ENCODE measurements at regions not wholly inside any gene's neighbourhood (a gene's known extent, or its start where the extent isn't known, plus 50 kb on each side); places are given as distances from the start of the nearest gene placed in this dataset.

DNA sequence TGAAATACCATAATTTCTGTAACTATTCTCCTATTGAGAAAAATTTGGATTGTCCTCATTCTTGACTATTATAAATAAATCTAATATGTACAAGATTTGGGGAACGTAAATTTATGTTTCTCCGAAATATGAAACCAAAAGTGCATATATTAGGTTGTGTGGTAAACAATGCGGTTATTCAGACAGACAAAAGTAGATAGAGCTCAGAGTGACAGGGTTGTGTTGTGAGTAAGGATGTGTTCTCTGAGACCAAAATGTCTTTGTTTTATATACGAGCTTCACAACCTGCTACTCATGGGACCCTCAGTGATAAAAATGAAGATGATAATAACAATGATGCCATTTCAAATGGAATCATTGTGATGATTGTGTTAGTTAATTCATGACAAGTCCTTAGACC, 796.3 kb upstream of the SLC10A2 start:
- TF ChIP-seq EP300 (IDR thresholded peaks at IDR 0.05; ENCODE audit: borderline replicate concordance) (no peak), EGR1 (IDR thresholded peaks at IDR 0.05) (no peak), ZBTB7A (IDR thresholded peaks at IDR 0.05; ENCODE audit: low read depth) (no peak), REST (IDR thresholded peaks at IDR 0.05; ENCODE audit: low read depth) (no peak), CREB1 (IDR thresholded peaks at IDR 0.05; ENCODE audit: low read depth) (no peak)

GRCh38 chr13:103859952-103860351, 793.7 kb upstream of the SLC10A2 start:
- TF ChIP-seq NFIC (IDR thresholded peaks at IDR 0.05): no peak
- TF ChIP-seq TEAD4 (IDR thresholded peaks at IDR 0.05): no peak

DNA sequence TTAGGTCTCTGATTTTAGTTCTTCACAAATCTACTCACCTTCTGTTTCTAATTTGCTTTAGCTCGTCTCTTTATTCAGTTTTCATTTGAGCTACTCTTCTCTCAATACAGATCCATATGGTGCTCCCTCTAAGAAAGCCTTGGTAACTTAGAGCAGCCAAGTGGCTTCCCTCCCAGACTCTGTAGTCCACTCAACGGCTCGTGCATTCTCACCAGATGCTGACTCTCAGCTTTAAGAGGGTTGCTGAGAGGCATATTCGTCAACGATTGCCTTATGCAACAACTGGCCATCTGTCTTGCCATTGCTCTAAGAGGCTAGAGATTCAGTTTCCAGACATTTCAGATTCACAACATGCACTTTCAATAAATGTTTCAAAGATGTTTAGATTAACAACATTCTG, 785.8 kb upstream of the SLC10A2 start:
- TF ChIP-seq FOXM1 (IDR thresholded peaks at IDR 0.05; ENCODE audit: borderline replicate concordance, low read depth): no peak
- TF ChIP-seq EGR1 (IDR thresholded peaks at IDR 0.05): no peak
- TF ChIP-seq NFIC (IDR thresholded peaks at IDR 0.05): no peak
- TF ChIP-seq REST (IDR thresholded peaks at IDR 0.05; ENCODE audit: low read depth): no peak
- TF ChIP-seq TCF12 (IDR thresholded peaks at IDR 0.05; ENCODE audit: low read depth): no peak

DNA sequence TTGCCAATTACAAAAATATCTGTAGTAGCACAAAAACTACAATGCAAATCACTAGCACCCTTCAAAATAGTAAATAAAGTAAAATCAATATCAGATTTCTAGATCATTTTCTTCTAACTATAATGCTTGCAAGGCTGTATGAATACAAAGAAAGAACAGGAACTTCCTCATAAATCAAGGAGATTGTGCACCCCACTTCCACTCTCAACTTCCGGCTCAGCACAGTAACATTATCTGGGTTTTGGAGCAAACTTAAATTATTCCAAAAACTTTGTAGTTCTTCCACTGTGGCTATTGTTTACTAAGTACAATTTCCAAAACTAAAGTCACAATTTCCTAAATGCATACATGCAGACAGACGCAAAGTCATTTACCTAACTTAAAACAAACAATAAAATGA, 778.3 kb upstream of the SLC10A2 start:
- TF ChIP-seq ZBTB7A (IDR thresholded peaks at IDR 0.05; ENCODE audit: low read depth) (no peak), TAF1 (IDR thresholded peaks at IDR 0.05; ENCODE audit: low read depth) (no peak), TEAD4 (IDR thresholded peaks at IDR 0.05) (no peak), CREB1 (IDR thresholded peaks at IDR 0.05; ENCODE audit: low read depth) (no peak), RAD21 (IDR thresholded peaks at IDR 0.05; ENCODE audit: low read depth) (no peak), USF1 (IDR thresholded peaks at IDR 0.05) (no peak), REST (IDR thresholded peaks at IDR 0.05; ENCODE audit: low read depth) (no peak), CEBPB (IDR thresholded peaks at IDR 0.05) (no peak), NFIC (IDR thresholded peaks at IDR 0.05) (no peak)
- TF ChIP-seq, protein P1, sequence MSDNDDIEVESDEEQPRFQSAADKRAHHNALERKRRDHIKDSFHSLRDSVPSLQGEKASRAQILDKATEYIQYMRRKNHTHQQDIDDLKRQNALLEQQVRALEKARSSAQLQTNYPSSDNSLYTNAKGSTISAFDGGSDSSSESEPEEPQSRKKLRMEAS (IDR thresholded peaks at IDR 0.05): no peak

DNA sequence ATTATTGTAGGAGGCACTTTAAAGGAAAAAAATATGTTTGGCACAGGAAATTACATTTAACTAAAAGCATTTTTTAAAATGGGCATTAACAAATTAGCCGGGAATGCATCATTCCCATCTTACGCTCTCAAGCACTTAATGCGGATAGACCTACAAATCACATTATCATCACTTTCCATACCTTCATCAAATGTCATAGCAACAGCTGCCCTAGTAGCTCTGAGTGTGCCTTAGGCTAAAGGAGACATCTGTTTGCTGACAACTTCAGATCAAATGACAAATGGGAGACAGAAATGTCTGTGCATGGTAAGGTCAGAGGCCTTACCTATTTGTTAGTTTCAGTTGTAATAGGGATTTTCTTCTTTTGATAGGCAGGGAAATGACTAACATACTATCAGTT, 773.2 kb upstream of the SLC10A2 start:
- TF ChIP-seq NFIC (IDR thresholded peaks at IDR 0.05): no peak
- no peak for TF ChIP-seq ZBTB7A (IDR thresholded peaks at IDR 0.05; ENCODE audit: low read depth)
- TF ChIP-seq TEAD4 (IDR thresholded peaks at IDR 0.05): no peak
- no peak for TF ChIP-seq YY1 (IDR thresholded peaks at IDR 0.05; ENCODE audit: low read depth)
- no peak for TF ChIP-seq TCF12 (IDR thresholded peaks at IDR 0.05; ENCODE audit: low read depth)
- no peak for TF ChIP-seq EGR1 (IDR thresholded peaks at IDR 0.05)
- TF ChIP-seq, protein P1 (IDR thresholded peaks at IDR 0.05): no peak
- TF ChIP-seq CREB1 (IDR thresholded peaks at IDR 0.05; ENCODE audit: low read depth): no peak
- TF ChIP-seq EP300 (IDR thresholded peaks at IDR 0.05; ENCODE audit: borderline replicate concordance): no peak

DNA sequence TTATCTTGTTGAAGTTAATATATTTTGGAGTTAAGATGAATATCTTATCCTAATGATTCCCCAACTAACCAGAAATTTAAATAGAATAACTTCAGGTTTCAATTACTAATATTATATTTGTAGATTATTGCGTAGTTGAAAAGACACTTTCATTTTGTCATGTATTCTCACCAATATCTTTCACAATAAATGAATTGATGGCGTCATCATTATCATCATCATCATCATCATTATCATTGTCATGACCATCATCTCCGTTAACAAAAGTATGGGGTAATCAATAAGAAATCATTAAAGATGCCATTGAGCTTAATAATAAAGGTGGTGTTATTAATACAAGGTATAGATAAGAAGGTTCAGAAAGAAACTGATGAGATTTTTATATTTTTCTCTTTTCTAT, 768.8 kb upstream of the SLC10A2 start:
- TF ChIP-seq, protein P1 (IDR thresholded peaks at IDR 0.05): no peak
- no peak for TF ChIP-seq FOXM1 (IDR thresholded peaks at IDR 0.05; ENCODE audit: borderline replicate concordance, low read depth)
- no peak for TF ChIP-seq NFIC (IDR thresholded peaks at IDR 0.05)
- no peak for TF ChIP-seq TCF12 (IDR thresholded peaks at IDR 0.05; ENCODE audit: low read depth)
- TF ChIP-seq ZBTB7A (IDR thresholded peaks at IDR 0.05; ENCODE audit: low read depth): no peak
- TF ChIP-seq EP300 (IDR thresholded peaks at IDR 0.05; ENCODE audit: borderline replicate concordance): no peak
- TF ChIP-seq CREB1 (IDR thresholded peaks at IDR 0.05; ENCODE audit: low read depth): no peak
- no peak for TF ChIP-seq USF1 (IDR thresholded peaks at IDR 0.05)
- TF ChIP-seq CEBPB (IDR thresholded peaks at IDR 0.05): no peak
- TF ChIP-seq RAD21 (IDR thresholded peaks at IDR 0.05; ENCODE audit: low read depth): no peak
- TF ChIP-seq EGR1 (IDR thresholded peaks at IDR 0.05): no peak
- TF ChIP-seq TEAD4 (IDR thresholded peaks at IDR 0.05): no peak
- no peak for TF ChIP-seq TAF1 (IDR thresholded peaks at IDR 0.05; ENCODE audit: low read depth)
